GM10266 (cell line): ENCODE measurements at regions not wholly inside any gene's neighbourhood (a gene's known extent, or its start where the extent isn't known, plus 50 kb on each side); places are given as distances from the start of the nearest gene placed in this dataset.

Source experiments
- DNase-seq: peaks from one replicate; pipeline ENCODE4 v3.0.0; 2012; ENCODE audit errors: extremely low spot score
- CTCF ChIP-seq: IDR thresholded peaks from 2 replicates; pipeline ENCODE4 v1.5.1; 2012; ENCODE audit warnings: mild to moderate bottlenecking, low read depth; ENCODE audit not compliant: control insufficient read depth, insufficient read depth; ENCODE audit errors: missing control alignments

- no peak for TF ChIP-seq CTCF
- no peak for DNase-seq
Observed at GRCh38 chr3:102085431-102086176, 236.3 kb downstream of the NFKBIZ start.

- DNase-seq: no peak
- TF ChIP-seq CTCF: no peak
Observed at GRCh38 chr3:102087236-102087635, 237.9 kb downstream of the NFKBIZ start.

GRCh38 chr3:102089239-102089638 is 239.9 kb downstream of the NFKBIZ start:
- DNase-seq: no peak
- TF ChIP-seq CTCF: no peak

GRCh38 chr3:102089904-102090720 is 240.8 kb downstream of the NFKBIZ start:
- TF ChIP-seq CTCF: no peak
- DNase-seq: no peak

GRCh38 chr3:102090721-102091045 is 241.4 kb downstream of the NFKBIZ start:
- DNase-seq: no peak
- no peak for TF ChIP-seq CTCF

GRCh38 chr3:102091358-102091757 is 242.0 kb downstream of the NFKBIZ start:
- DNase-seq: no peak

More at GRCh38 chr3:102091358-102091757, 242.0 kb downstream of the NFKBIZ start:
- TF ChIP-seq CTCF: no peak
